ENCODE measurements at regions not wholly inside any gene's neighbourhood (a gene's known extent, or its start where the extent isn't known, plus 50 kb on each side); places are given as distances from the start of the nearest gene placed in this dataset.

GRCh38 chr5:103464835-103465484, 97.6 kb downstream of the NUDT12 start:
- DNase-seq (ENCODE audit: insufficient read length, low spot score) (no peak), FAIRE-seq (no peak)

GRCh38 chr5:103463261-103463660, 99.3 kb downstream of the NUDT12 start:
- DNase-seq (ENCODE audit: insufficient read length, low spot score) (no peak), FAIRE-seq (no peak)

GRCh38 chr5:103461243-103461642, 101.3 kb downstream of the NUDT12 start:
- FAIRE-seq (peak; percentile 52), DNase-seq (ENCODE audit: insufficient read length, low spot score) (peak; percentile 41)

GRCh38 chr5:103458497-103459040, 104.0 kb downstream of the NUDT12 start:
- FAIRE-seq (no peak), DNase-seq (ENCODE audit: insufficient read length, low spot score) (no peak)

GRCh38 chr5:103456476-103456875, 106.1 kb downstream of the NUDT12 start:
- no peak for DNase-seq (ENCODE audit: insufficient read length, low spot score)
- FAIRE-seq: no peak

- DNase-seq (ENCODE audit: insufficient read length, low spot score) (no peak), FAIRE-seq (no peak)
These were observed 106.8 kb downstream of the NUDT12 start for GRCh38 chr5:103455796-103456195.

GRCh38 chr5:103454770-103455169, 107.8 kb downstream of the NUDT12 start:
- FAIRE-seq (no peak), DNase-seq (ENCODE audit: insufficient read length, low spot score) (no peak)

- FAIRE-seq: no peak
- DNase-seq (ENCODE audit: insufficient read length, low spot score): no peak
These were observed 109.9 kb downstream of the NUDT12 start for GRCh38 chr5:103452666-103453065.

- DNase-seq (ENCODE audit: insufficient read length, low spot score) (no peak), FAIRE-seq (no peak)
These were observed 110.5 kb downstream of the NUDT12 start for GRCh38 chr5:103452089-103452488.

GRCh38 chr5:103451261-103451660, 111.3 kb downstream of the NUDT12 start:
- no peak for FAIRE-seq

GRCh38 chr5:103450333-103451061, 112.1 kb downstream of the NUDT12 start:
- no peak for FAIRE-seq
- peak; percentile 39 for DNase-seq (ENCODE audit: insufficient read length, low spot score)

More at GRCh38 chr5:103451261-103451660, 111.3 kb downstream of the NUDT12 start:
- DNase-seq (ENCODE audit: insufficient read length, low spot score): no peak

- no peak for FAIRE-seq
- DNase-seq (ENCODE audit: insufficient read length, low spot score): no peak
These were observed 115.8 kb downstream of the NUDT12 start for GRCh38 chr5:103446813-103447212.

GRCh38 chr5:103445426-103446035, 117.1 kb downstream of the NUDT12 start:
- FAIRE-seq (no peak), DNase-seq (ENCODE audit: insufficient read length, low spot score) (no peak)

GRCh38 chr5:103444333-103445038, 118.1 kb downstream of the NUDT12 start:
- peak; percentile 19 for DNase-seq (ENCODE audit: insufficient read length, low spot score)

GRCh38 chr5:103442750-103443149, 119.8 kb downstream of the NUDT12 start:
- FAIRE-seq (no peak), DNase-seq (ENCODE audit: insufficient read length, low spot score) (no peak)

More at GRCh38 chr5:103444333-103445038, 118.1 kb downstream of the NUDT12 start:
- FAIRE-seq: peak; percentile 76

GRCh38 chr5:103441523-103441922, 121.1 kb downstream of the NUDT12 start:
- FAIRE-seq (no peak), DNase-seq (ENCODE audit: insufficient read length, low spot score) (no peak)

- FAIRE-seq: no peak
- DNase-seq (ENCODE audit: insufficient read length, low spot score): no peak
These were observed 123.6 kb downstream of the NUDT12 start for GRCh38 chr5:103439007-103439406.

- FAIRE-seq (no peak), DNase-seq (ENCODE audit: insufficient read length, low spot score) (no peak)
These were observed 125.9 kb downstream of the NUDT12 start for GRCh38 chr5:103436656-103437055.

- FAIRE-seq (no peak), DNase-seq (ENCODE audit: insufficient read length, low spot score) (no peak)
These were observed 126.5 kb downstream of the NUDT12 start for GRCh38 chr5:103436112-103436511.

GRCh38 chr5:103435136-103435889, 127.3 kb downstream of the NUDT12 start:
- DNase-seq (ENCODE audit: insufficient read length, low spot score) (no peak), FAIRE-seq (no peak)
